SK-N-MC (cell line): ENCODE measurements at regions not wholly inside any gene's neighbourhood (a gene's known extent, or its start where the extent isn't known, plus 50 kb on each side); places are given as distances from the start of the nearest gene placed in this dataset.

ENCODE experiments used
- DNase-seq: peaks from one replicate; pipeline ENCODE4 v3.0.0-alpha.2; 2011; ENCODE audit warnings: low read depth, low spot score
- H3K27ac ChIP-seq: fragments of 200-600 bp; sonication (generic); 2 replicates; pipeline ENCODE4 v1.5.1; 2016; ENCODE audit warnings: mixed run types
- H3K36me3 ChIP-seq: fragments of 200-600 bp; sonication (generic); 2 replicates; pipeline ENCODE4 v1.6.1; 2017; ENCODE audit warnings: antibody characterized with exemption, low read length, mixed read lengths; ENCODE audit not compliant: insufficient read depth
- H3K4me3 ChIP-seq: fragments of 200-600 bp; sonication (generic); 2 replicates; pipeline ENCODE4 v1.5.1; 2016
- H3K9ac ChIP-seq: fragments of 200-600 bp; sonication (generic); 2 replicates; pipeline ENCODE4 v1.8.0; 2017; ENCODE audit warnings: mixed run types, mixed read lengths; ENCODE audit not compliant: insufficient read length
- H3K9me3 ChIP-seq: fragments of 200-600 bp; sonication (generic); 2 replicates; pipeline ENCODE4 v1.6.1; 2017; ENCODE audit warnings: low read depth, mild to moderate bottlenecking, antibody characterized with exemption, low read length, moderate library complexity, mixed read lengths
- EZH2 ChIP-seq: fragments of 200-600 bp; sonication (generic); IDR thresholded peaks from one replicate; pipeline ENCODE4 v1.6.1; 2017; ENCODE audit warnings: antibody characterized with exemption
- FOXP2 ChIP-seq: optimal IDR thresholded peaks from 2 replicates; pipeline ENCODE3; 2011; ENCODE audit warnings: mild to moderate bottlenecking, moderate library complexity; ENCODE audit not compliant: insufficient read depth; ENCODE audit errors: extremely low read length, control extremely low read depth
- POLR2AphosphoS5 ChIP-seq: IDR thresholded peaks from 2 replicates; pipeline ENCODE4 v1.6.1; 2012; ENCODE audit warnings: mild to moderate bottlenecking, low read depth, low read length, borderline replicate concordance

DNA sequence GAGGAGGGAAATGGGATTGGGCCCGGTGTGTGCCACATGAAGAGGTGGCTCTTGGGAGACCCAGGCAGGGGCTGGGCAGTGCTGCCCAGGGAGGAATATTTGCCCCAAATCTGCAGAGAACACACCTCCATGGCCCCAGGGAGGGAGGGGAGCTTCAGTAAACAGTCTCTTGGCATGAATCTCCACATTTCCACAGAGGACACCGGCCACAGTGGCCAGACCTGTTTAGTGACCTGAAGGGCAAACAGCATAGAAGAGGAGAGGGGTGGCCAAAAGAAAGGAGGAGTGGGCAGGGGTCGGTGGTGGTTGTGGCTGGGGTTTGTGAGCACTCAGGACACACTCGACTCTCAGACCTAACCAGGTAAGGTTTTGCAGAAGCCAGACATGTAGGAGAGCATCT is 54.0 kb upstream of the IFFO2 start:
- no peak overlapping the region for H3K9ac ChIP-seq
- H3K27ac ChIP-seq = no peak overlapping the region
- no peak overlapping the region for H3K4me3 ChIP-seq
- DNase-seq = no peak
- H3K36me3 ChIP-seq = no peaks in the 10 kb centered on the region
- no peak for TF ChIP-seq POLR2AphosphoS5
- no peak for TF ChIP-seq EZH2
- no peak for TF ChIP-seq FOXP2
- H3K9me3 ChIP-seq = no peaks in the 10 kb centered on the region

DNA sequence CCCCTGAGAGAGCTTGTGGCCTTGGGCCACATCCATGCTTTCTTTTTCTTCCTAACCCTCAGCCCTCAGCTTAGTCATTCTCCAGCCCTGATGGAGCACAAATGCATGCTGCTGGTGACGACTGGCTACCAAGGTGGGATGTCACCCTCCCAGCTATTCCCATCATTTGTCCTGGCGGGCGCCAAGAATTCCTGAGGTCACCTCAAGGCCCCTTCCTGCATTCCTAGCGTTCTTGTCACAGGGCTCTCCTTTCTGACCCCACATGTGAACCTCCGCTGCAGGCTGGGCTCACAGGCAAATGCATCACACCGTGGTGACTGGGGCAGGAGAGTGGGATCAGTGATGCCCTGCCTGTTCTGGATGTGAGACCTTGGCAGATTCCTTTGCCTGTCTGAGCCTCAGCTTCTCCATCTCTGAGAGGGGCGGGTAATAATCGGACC is 53.4 kb upstream of the IFFO2 start:
- TF ChIP-seq EZH2 (no peak), POLR2AphosphoS5 (no peak), FOXP2 (no peak)
- Histone ChIP-seq H3K36me3 (no peaks in the 10 kb centered on the region), H3K9ac (no peak overlapping the region), H3K9me3 (no peaks in the 10 kb centered on the region), H3K4me3 (no peak overlapping the region), H3K27ac (no peak overlapping the region)
- DNase-seq = no peak

DNA sequence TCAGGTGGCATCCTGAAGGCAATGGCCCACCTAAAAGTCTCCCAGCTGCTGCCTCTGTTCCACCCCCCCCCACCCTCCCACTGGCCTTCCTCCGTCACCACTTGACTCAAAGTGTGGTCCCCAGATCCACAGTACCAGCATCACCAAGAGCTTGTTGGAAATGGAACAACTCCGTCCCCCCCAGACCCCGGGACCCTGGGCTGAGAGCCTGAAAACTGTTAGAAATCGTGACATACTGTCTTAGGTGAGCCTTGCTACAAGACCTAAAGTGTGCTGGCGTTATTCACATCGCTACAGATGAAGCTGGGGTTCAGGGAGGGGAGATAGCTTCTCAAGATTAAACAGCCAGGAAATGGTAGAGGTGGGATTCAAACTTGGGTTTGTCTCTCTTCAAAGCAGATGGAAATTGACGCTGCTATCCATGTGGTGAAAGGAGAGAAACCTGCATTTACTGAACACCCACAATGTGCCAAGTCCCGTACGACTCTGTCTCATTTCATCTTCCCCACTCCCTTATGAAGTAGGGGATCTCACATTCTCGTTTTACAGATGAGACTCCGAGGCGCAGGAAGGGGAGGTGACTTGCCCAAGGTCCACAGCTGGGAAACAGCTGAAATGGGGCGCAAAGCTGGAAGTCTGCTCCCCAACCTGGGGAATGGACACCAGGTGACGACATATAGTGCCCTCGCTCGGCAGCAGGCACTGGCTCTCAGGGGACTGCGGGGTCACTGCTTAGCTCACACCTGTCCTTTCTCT is 52.8 kb upstream of the IFFO2 start:
- Histone ChIP-seq H3K9ac (no peak overlapping the region), H3K27ac (no peak overlapping the region), H3K36me3 (no peaks in the 10 kb centered on the region)

DNA sequence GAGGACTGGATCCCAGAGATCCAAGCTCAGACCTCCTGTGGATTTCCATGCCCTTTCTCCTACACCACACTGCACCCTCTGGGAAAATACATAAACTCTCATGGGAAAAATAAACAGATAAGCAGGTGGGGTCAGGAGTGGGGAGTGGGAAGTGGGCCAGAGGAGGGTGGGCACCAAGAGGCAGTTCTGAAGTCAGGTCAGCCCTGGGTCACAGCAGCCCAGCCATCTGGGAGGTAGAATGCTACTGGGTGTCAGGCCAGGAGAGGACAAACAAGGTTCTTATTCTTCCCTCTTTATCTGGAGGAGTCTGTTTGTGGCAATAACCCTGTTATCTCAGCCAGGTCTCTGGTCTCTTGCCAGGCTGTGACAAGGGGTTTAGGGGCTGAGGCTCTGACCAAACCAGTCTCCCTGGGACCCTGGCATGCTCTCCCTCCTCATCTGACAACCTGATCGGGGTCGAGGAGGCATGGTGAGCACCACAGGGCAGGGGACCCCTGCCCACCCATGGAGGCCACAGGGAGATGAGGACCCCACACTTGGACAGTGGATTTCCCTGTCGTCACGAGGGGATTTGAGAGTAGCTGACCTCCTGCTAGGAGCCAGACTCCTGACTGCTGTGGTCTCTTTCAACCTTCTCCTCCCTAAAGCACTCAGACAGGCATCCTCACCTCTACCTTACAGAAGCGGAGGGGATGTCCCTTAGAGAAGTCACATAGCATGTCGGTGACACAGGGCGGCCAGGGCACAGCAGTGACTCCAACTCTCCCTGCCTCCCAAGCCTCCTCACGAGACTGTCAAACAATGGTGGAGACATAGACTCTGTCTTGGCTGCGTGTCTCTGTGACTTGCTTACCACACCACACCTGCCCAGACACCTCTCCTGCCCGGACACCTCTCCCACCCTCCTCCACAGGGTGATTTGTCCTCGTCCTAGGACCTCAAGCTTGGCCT is 51.3 kb upstream of the IFFO2 start:
- Histone ChIP-seq H3K36me3 (no peaks in the 10 kb centered on the region), H3K27ac (no peak overlapping the region), H3K9ac (no peak overlapping the region), H3K4me3 (no peak overlapping the region), H3K9me3 (no peaks in the 10 kb centered on the region)
- TF ChIP-seq FOXP2 (no peak), POLR2AphosphoS5 (no peak), EZH2 (no peak)
- DNase-seq = no peak

More for the DNA sequence above, 52.8 kb upstream of the IFFO2 start:
- Histone ChIP-seq H3K4me3 (no peak overlapping the region), H3K9me3 (no peaks in the 10 kb centered on the region)
- DNase-seq = no peak
- no peak for TF ChIP-seq FOXP2
- no peak for TF ChIP-seq EZH2
- TF ChIP-seq POLR2AphosphoS5 = no peak

DNA sequence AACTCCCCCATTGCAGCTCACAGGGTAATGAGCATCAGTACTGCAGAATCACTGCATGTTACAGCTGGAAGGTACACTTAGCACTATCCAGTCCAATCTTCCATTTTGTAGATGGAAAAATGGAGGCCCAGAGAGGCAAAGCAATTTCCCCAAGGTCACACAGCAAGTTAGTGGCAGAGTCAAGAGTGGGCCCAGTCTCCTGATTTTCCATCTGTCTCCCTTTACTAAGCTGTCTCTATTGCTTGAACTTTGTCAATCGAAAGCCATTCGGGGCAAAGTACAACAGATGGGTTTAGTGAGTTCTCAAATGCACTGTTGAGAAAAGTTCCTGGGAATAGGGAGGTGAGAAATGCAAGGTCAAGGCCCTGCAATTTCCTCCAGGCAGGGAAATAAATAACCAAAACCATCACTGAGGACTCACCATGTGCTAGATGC is 50.4 kb upstream of the IFFO2 start:
- Histone ChIP-seq H3K27ac (no peak overlapping the region), H3K9me3 (no peaks in the 10 kb centered on the region)
- TF ChIP-seq EZH2 (no peak), FOXP2 (no peak), POLR2AphosphoS5 (no peak)

More for the DNA sequence above, 50.4 kb upstream of the IFFO2 start:
- Histone ChIP-seq H3K9ac (no peak overlapping the region), H3K4me3 (no peak overlapping the region), H3K36me3 (no peaks in the 10 kb centered on the region)
- DNase-seq = no peak
